ENCODE measurements at regions not wholly inside any gene's neighbourhood (a gene's known extent, or its start where the extent isn't known, plus 50 kb on each side); places are given as distances from the start of the nearest gene placed in this dataset.

DNA sequence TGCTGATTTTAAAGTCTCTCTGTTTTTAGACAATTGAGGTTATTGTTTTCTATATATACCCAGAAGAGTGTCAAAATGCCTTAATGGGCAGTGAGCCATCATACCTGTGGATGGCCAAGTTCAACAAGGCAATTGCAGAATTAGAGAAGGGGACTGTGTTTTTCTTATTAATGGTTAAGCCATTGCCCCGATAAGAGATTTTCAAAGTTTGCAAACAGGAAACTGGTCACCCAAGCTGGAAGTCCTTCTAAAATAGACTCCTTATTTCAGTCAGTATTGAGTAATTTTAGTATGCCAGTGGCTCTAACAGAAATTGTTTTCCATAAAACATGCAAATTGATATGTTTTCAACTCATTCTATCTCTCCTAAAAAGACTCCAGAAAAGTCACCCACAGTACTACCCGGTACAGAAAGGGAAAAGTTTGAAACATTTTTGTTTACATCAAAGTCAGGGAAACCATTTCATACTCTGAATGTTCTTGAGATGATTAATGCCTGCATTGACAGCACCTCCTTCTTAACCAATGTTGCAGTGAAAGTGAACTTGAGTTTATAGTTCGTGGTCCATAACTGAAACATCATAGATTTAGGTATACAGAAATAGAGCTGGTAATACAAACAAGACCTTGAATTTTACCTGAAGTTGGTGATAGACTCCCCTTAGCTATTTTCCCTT, 191.1 kb downstream of the TMX1 start:
- H3K36me3 ChIP-seq (replicated peaks): no peaks in the 10 kb centered on the region
- in situ Hi-C loops (cut with HindIII; ENCODE audit: low pct_ligation_motif_present, low sequenced_read_pairs): no loop called here
- peak overlapping the region; percentile 51 for H3K27ac ChIP-seq
- no peak for TF ChIP-seq CTCF (IDR thresholded peaks at IDR 0.05; ENCODE audit: low read depth, low read length, missing control alignments)
- H3K4me3 ChIP-seq (ENCODE audit: low read depth, low read length): no peak overlapping the region
- H3K27me3 ChIP-seq (replicated peaks): no peaks in the 10 kb centered on the region
- DNase-seq: no peak

GRCh38 chr14:51431741-51432140, 191.7 kb downstream of the TMX1 start:
- Histone ChIP-seq H3K27ac (peak overlapping the region; percentile 51), H3K36me3 (replicated peaks) (no peaks in the 10 kb centered on the region), H3K4me3 (ENCODE audit: low read depth, low read length) (no peak overlapping the region), H3K27me3 (replicated peaks) (no peaks in the 10 kb centered on the region)
- no peak for TF ChIP-seq CTCF (IDR thresholded peaks at IDR 0.05; ENCODE audit: low read depth, low read length, missing control alignments)
- in situ Hi-C loops (cut with HindIII; ENCODE audit: low pct_ligation_motif_present, low sequenced_read_pairs): no loop called here
- DNase-seq: no peak

GRCh38 chr14:51432302-51432948, 192.4 kb downstream of the TMX1 start:
- no peak for TF ChIP-seq CTCF (IDR thresholded peaks at IDR 0.05; ENCODE audit: low read depth, low read length, missing control alignments)
- Histone ChIP-seq H3K27me3 (replicated peaks) (no peaks in the 10 kb centered on the region), H3K27ac (no peak overlapping the region), H3K36me3 (replicated peaks) (no peaks in the 10 kb centered on the region), H3K4me3 (ENCODE audit: low read depth, low read length) (no peak overlapping the region)
- DNase-seq: no peak
- in situ Hi-C loops (cut with HindIII; ENCODE audit: low pct_ligation_motif_present, low sequenced_read_pairs): no loop called here

DNA sequence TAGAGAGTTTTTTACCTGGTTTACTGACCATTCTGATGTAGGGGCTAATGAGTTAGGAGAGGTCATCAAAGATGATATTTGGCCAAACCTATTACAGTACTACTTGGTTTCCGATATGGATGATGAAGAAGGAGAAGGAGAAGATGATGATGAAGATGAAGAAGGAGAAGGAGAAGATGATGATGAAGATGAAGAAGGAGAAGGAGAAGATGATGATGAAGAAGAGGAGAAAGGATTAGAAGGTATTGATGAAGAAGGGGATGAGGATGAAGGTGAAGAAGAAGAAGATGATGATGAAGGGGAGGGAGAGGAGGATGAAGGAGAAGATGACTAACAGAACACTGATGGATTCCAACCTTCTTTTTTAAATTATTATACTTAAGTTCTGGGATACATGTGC, 196.6 kb downstream of the TMX1 start:
- Histone ChIP-seq H3K27ac (no peak overlapping the region), H3K36me3 (replicated peaks) (no peaks in the 10 kb centered on the region), H3K4me3 (ENCODE audit: low read depth, low read length) (no peak overlapping the region), H3K27me3 (replicated peaks) (no peaks in the 10 kb centered on the region)
- in situ Hi-C loops (cut with HindIII; ENCODE audit: low pct_ligation_motif_present, low sequenced_read_pairs): no loop called here
- no peak for DNase-seq
- no peak for TF ChIP-seq CTCF (IDR thresholded peaks at IDR 0.05; ENCODE audit: low read depth, low read length, missing control alignments)

DNA sequence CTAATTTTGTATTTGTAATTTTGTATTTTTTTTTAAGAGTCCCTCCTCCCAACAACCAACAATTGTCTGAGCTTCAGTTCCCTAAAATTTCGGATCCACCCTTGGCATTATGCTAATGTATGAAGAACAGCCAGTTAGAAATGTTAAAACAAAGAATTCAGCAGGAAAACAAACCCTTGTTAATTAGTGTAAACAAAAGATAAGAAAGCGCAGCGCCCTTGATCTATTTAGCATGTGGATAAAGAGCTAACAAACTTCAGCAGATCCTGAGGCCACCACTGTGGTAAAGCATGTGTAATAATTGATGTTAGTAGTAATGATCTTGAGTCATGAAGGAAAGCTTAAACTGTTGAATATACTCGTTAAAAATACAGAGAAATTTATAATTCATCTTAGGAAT, 199.8 kb downstream of the TMX1 start:
- no peaks in the 10 kb centered on the region for H3K36me3 ChIP-seq (replicated peaks)
- no peak overlapping the region for H3K27ac ChIP-seq
- TF ChIP-seq CTCF (IDR thresholded peaks at IDR 0.05; ENCODE audit: low read depth, low read length, missing control alignments): no peak
- no peak overlapping the region for H3K4me3 ChIP-seq (ENCODE audit: low read depth, low read length)
- H3K27me3 ChIP-seq (replicated peaks): no peaks in the 10 kb centered on the region
- no peak for DNase-seq
- in situ Hi-C loops (cut with HindIII; ENCODE audit: low pct_ligation_motif_present, low sequenced_read_pairs): no loop called here

All from brain microvascular endothelial cell (primary cell).